ENCODE measurements at regions not wholly inside any gene's neighbourhood (a gene's known extent, or its start where the extent isn't known, plus 50 kb on each side); places are given as distances from the start of the nearest gene placed in this dataset.

- DNase-seq = no peak
Measured at GRCh38 chr13:47148543-47148942, 251.7 kb upstream of the HTR2A start.

GRCh38 chr13:47147812-47148119, 250.9 kb upstream of the HTR2A start:
- no peak for DNase-seq

DNA sequence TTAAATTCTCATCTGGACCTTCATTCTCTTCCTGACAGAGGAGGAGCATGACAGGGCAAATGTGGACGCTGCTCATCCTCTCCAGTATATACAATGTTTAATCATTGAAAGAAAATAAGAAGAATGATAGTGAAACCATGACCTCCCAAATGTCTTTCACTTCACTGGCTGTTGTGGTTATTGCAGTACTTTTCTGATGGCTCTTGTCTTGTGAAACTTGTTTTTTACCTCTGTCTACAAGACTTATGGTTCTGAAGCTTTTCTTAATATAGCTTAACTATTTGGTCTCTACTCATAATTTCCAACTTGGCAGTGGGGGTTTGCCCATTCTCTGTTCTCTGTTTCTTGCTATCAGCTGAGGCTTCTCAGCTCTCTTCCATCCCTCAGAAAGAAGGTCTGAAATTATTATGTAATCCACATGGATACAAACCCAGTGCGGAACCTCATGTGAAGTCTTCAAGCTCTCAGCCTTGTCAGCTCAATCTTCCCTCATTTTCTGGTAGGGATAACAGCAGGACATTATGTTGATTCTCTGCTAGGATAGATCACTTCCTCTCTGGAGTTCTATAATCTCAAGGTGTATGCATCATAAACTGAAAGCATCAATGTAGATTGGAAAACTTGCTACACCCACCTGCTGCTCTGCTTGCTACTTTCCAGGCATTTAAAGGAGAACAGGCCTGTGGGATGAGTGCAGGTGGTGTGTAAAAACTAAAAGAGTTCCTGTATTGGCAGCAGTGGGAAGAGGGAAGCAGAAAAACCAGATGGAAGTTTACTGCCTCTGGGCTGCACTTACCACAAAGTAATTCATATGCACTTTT, 250.3 kb upstream of the HTR2A start:
- no peak for DNase-seq

DNA sequence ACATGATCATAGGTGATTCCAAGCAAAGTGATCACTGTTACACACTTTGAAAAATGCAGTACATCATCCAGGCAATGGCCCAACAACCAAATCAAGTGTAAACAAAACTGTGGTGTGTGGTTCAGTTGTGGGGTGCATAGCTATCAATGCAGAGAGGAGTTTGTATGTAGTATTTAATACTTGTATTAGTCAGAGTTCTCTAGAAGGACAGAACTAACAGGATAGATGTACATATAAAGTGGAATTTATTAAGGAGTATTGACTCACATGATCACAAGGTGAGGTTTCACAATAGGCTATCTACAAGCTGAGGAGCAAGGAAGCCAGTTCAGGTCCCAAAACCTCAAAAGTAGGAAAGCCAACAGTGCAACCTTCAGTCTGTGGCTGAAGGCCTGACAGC, 249.3 kb upstream of the HTR2A start:
- no peak for DNase-seq

DNA sequence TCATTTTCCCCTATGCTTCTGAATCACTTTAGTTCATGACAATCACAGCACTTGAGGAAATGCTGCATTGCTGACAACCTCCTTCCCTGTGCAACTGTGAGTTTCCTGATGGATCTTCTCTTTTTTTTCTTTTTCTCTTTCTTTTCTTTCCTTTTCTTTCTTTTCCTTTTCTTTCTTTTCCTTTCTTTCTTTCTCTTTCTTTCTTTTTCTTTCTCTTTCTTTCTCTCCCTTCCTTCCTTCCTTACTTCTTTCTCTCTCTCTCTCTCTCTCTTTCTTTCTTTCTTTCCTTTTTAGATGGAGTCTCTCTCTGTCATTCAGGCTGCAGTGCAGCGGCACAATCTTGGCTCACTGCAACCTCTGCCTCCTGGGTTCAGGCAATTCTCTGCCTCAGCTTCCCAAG, 247.9 kb upstream of the HTR2A start:
- no peak for DNase-seq

- no peak for DNase-seq
Measured at GRCh38 chr13:47142105-47142504, 245.3 kb upstream of the HTR2A start.

GRCh38 chr13:47139519-47139918, 242.7 kb upstream of the HTR2A start:
- DNase-seq = no peak

GRCh38 chr13:47136504-47136941, 239.7 kb upstream of the HTR2A start:
- no peak for DNase-seq

DNA sequence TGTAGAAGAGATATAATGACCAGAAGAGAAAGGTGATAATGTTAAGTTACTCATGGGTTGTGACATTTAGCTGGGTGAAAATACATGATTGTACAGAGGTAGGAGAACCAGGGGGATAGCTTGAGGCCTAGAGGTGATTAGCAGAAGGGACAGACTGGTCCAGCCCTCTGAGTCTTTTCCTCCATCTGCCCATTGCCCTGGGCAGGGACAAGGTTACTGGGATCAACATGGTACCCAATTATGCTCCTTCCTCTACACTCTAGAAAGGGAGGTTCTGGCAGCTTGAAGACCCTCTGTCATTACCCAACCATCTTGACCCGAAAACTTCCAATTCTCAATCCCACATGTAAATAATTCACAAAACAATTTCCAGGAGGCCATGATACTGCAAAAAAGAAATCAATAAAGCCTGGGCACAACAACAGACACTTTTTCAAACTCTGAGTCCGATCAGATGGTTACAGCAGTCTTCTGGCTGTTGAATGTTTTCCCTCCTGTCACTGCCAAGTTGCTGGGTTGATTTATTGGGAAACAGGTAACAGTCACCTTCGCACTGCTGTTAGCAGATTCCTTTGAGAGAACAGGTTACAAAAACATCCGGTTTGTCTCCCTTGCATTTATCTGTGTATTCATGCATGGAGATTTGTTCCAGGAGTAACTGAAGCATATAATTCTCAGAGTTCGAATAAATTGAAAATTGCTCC, 239.1 kb upstream of the HTR2A start:
- no peak for DNase-seq

GRCh38 chr13:47134939-47135489, 238.2 kb upstream of the HTR2A start:
- no peak for DNase-seq

DNA sequence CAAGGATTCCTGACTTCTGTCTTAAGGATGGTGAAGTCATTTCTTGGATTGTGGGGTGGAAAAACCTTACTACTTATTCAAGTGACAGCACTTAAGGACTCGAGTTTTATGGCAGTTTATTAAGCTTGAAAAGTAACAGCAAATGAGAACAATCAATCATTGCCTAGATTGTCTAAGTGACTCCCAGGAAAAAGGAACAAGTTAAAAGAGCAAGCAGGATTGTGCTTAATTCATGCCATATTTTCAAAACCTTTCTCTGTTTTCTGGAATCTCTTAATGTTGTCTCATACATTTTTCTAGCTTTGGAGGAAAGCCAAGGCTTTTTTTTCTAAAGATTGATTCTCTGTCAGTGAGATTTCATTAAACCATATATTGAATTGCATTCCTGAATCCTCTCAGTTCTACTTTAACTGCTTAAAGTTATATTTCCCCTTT, 236.2 kb upstream of the HTR2A start:
- no peak for DNase-seq

DNA sequence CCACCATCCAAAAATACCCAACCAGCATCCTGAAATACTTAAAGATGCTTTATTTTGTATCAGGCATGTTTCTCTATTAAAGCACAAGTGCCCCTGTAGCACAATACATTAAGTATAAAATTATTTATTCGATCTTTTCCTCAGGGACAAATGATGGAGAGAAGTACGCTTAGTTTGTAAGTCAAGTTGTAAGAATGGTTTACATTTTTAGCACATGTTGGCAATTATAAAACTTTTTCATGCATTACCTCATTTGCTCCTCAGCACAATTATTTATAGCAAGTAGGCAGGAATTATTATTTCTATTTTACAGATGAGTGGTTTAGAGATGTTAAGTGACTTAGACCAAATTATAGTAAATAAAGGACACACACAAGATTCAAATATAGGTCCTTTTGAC, 232.6 kb upstream of the HTR2A start:
- no peak for DNase-seq

- DNase-seq = no peak
Measured at GRCh38 chr13:47126432-47126831, 229.6 kb upstream of the HTR2A start.

DNA sequence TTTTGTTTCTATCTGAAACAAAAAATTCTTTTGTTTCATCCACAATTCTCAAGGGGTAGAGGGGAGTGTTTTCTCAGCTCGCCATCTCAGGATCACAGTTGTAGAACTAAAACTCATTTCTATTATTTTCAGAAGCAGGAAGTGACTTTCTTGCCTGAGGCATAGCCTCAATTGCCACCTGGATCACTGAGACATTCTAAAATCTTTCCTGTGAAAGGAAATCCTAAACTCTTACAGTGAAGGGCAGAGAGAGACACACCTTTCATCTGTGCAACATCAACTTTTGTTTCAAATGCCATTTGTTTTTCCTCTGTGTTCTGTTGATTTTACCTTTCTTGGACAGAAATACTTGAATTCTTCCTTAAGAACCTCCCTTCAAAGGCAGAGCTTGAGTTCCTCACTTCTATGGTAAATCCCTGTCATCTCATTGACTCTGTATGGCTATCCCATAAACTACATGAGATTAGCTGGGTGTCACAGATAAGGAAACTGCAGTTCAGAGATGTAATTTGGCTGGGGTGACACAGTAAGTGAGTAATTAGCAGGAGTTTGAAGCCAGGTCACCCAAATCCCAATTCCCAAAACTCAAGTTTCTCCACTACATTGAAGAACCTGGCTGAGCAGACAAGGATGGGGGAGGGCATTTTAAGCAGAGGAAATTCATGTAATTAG, 224.4 kb upstream of the HTR2A start:
- no peak for DNase-seq

DNA sequence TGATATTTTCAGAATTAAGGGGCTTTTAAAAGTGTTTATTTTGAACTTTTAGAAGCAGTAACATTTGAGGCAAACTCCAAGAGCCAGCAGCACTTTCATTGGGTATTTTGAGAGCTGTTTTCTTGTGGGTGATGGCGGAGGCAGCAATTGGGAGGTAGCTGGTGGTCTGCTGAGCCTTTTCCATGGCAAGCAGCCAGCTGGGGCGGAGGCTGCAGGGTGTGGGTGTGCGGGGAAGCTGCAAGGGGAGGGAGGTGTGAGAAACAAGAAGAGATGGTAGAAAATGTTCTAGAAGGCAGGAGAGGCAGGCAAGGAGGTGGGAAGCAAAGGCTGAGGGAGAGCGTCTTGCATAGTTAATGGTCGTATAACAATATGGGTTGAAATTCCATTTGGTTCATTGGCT, 223.4 kb upstream of the HTR2A start:
- no peak for DNase-seq

GRCh38 chr13:47119575-47120235, 222.9 kb upstream of the HTR2A start:
- no peak for DNase-seq

DNA sequence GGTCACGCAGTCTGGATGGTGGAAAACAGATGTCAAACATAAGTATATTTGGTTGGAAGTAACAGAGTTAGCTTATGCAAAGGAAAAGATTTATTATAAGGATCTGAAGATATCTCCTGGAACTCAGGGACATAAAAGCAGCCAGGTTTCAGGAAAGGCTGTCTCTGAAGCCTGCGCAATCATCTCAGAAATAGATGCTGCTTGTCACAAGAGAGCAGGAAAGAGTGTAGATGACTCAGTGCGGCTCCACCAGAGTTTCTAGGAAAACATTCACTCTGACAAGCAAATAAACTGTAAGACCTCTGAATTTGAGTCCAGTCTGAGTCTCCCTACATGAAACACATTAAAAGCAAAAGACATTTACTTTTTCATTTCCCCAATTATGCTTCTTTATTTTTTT, 220.4 kb upstream of the HTR2A start:
- DNase-seq = no peak

DNA sequence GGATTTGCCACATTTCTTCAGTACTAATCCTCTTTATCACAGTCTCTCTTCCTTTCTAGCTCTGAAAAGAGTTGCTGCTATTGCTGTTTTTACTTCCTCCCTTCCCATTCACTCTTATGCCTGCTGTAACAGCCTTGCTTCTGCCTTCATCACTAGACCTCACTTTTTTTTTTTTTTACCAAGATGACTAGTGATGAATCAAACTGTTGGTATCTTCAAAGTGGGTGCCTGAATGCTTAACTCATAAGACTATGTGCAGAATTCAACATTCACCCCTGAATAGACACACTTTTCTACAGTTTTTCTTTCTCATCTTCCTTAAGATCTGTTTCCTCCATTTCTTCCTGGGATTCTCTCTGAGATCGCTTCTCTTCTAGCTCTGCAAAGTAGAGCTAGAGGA, 217.2 kb upstream of the HTR2A start:
- no peak for DNase-seq

GRCh38 chr13:47112903-47113299, 216.0 kb upstream of the HTR2A start:
- DNase-seq = no peak

- no peak for DNase-seq
Measured at GRCh38 chr13:47112205-47112902, 215.5 kb upstream of the HTR2A start.

- DNase-seq = no peak
Measured at GRCh38 chr13:47111499-47111898, 214.6 kb upstream of the HTR2A start.

- DNase-seq = no peak
Measured at GRCh38 chr13:47110833-47111240, 214.0 kb upstream of the HTR2A start.

GRCh38 chr13:47110141-47110540, 213.3 kb upstream of the HTR2A start:
- no peak for DNase-seq

All from NCI-H146 (cell line).